NCI-H1092 (cell line): ENCODE measurements at regions not wholly inside any gene's neighbourhood (a gene's known extent, or its start where the extent isn't known, plus 50 kb on each side); places are given as distances from the start of the nearest gene placed in this dataset.
"Not testable (repeated sequence)": the region's sequence is repeated elsewhere in the genome, so short reads cannot be mapped to it uniquely, and the experiment has no call there.

Experiments
- DNase-seq: peaks from one replicate; lab custom pipeline; 2025; lab: John Stamatoyannopoulos, UW

DNA sequence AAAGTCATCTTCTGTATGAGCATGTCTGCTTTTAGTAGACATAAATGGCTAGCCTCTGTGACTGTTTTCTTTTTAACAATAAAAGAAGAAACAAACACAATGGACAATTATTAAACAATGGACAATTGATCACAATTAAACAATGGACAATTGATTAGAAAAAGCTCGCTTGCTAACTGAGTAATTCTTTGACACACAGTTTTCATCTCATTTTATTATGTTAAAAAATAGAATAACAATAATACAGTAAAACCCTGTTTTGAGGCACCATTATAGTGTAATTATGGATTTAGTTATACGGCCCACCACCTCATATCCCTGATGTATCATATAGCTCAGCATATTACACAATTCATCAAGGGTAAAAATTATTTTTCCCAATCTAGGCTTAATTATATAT is 989.0 kb downstream of the LTN1 start:
- DNase-seq: not testable (repeated sequence)

DNA sequence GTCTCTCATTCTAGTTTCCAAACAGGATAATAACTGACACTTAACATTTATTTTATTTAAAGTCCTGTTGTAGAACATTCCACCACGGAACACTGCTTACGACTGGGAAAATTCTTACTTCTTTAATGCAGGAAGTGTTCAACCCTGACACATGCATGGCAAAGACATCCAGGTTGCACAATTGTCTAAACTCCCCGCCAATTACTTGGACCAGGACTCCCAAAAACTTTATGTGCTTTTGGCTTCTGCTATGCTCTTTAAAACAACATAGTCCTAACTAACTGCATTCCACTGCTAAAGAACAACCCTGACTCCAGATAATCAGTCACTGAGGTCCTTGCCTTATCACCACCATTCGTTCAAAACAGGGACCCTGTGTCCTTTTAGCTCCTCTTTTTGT is 995.8 kb downstream of the LTN1 start:
- not testable (repeated sequence) for DNase-seq

- not testable (repeated sequence) for DNase-seq
Observed at GRCh38 chr21:27984663-27985325, 1007.9 kb downstream of the LTN1 start.

DNA sequence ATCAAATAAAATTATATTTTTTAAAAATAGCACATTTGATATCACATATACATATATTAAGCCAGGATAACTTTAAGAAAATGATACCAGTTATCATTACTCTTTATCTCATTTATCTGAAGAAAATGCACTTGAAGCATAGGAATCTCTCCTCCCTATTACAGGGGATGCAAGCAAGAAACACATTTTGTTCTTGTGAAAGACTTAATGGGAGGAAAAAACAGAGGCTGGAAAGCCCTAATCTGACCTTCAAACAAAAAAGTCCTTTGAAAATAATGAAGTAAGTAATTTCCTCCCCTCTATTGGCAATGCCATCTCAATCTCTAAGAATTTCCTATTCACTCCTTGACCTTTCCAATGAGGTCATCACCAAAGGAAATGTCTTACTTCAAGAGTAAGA is 1012.6 kb upstream of the ADAMTS5 start:
- DNase-seq: not testable (repeated sequence)

DNA sequence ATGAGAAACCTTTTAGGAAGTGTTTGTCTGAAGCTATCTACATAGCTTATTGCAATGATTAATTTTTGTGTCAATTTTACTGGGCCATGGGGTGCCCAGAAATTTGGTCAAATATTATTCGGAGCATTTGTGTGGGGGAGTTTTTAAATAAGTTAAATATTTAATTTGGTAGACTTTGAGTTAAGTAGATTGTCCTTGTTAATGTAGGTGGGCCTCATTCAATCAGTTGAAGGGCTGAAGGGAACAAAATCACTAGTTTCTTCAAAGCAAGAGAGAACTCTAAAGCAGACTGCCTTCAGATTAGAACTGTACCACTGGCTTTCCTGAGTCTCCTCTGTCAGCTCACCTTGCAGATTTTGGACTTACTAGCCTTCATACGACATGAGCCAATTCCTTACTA is 1008.6 kb upstream of the ADAMTS5 start:
- no peak for DNase-seq

DNA sequence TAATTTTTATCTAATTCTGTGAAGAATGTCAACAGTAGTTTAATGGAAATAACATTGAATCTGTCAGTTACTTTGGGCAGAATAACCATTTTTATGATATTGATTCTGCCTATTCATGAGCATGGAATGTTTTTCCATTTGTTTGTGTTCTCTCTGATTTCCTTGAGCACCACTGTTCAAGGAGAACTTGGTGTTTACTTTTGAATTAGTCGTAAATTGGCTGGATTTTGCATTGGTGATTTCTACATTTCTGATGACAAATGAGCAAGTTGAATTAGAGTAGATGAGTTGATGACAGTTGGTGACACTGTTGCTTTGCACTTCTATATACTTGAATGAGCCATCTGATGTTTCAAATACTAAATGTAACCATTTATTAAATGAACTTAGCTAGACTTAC is 1007.3 kb upstream of the ADAMTS5 start:
- DNase-seq: not testable (repeated sequence)

- not testable (repeated sequence) for DNase-seq
Observed at GRCh38 chr21:27968240-27968639, 1001.4 kb upstream of the ADAMTS5 start.

DNA sequence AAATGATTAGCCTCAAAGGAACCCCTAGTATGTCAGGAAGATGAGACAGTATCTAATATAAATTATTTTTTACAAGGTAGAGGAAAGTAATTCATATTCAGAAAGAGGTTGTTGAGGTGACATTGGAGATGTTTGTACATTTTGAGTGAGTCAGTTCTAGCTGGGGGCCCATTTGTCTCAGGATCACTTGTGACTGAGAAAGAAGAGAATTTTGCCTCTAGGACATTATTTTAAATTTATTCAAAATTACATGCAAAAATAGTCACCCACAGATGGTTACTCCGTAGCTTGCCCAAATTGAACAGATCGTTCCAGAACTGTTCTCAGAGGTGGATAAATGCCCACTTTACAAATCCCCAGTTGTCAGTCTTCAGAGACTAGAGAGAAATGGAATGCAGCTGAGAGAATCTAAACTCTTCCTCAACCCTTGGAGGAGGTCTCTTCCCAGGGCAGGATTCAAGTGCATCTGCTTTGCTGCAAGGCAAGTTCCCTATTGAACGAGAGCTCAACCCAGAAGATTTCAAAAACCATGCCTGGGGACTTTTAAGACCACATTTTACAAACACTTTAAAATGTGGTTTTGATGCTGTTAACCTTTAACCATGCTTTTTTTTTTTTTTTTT is 987.8 kb upstream of the ADAMTS5 start:
- DNase-seq: no peak

GRCh38 chr21:27953340-27954045 is 986.6 kb upstream of the ADAMTS5 start:
- DNase-seq: no peak

DNA sequence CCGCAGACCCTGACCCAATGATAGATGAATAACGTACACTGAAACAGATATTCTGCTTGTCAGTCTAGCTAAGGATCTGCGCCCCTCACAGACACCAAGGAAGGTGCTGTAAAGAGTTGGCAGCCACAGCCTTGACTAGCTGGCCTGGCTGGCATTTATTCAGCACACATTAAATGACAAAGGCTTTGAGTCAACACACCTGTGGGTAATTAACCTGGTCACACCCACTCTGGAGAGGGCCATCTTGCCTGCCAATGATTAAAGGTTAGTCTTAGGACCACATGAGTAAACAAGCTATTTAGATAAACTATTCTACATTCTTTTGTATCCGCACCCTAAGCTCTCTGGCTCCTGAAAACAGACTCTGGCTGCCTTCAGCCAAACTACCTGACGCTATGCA is 982.2 kb upstream of the ADAMTS5 start:
- DNase-seq: not testable (repeated sequence)

- not testable (repeated sequence) for DNase-seq
Observed at GRCh38 chr21:27930108-27930767, 963.4 kb upstream of the ADAMTS5 start.

GRCh38 chr21:27929179-27929578 is 962.3 kb upstream of the ADAMTS5 start:
- DNase-seq: not testable (repeated sequence)

DNA sequence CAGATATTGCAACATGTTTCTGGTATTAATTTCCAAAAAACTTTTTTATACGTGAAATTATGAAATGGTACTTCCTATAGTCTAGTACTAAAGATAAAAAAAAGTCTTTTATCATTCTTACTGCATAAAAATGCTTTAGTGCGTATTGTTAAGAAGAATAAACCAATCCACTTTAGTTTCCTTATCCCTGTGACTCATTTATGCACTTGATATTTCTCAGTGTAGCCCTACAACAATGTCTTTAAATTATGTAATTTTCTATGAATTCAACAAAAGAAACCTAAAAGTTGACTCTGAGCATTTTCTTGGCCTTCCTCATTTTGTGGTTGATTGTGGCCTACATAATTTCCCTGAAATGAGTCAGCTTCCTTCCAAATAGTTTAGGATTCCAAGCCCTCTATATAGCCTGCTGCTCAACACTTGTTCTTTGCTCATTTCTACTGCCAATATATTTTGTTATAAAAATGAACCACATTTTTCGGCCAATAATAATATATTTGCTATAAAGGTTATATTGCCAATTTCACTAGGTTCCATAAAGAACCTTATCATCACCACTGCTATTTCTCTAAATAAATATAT is 961.7 kb upstream of the ADAMTS5 start:
- DNase-seq: not testable (repeated sequence)

DNA sequence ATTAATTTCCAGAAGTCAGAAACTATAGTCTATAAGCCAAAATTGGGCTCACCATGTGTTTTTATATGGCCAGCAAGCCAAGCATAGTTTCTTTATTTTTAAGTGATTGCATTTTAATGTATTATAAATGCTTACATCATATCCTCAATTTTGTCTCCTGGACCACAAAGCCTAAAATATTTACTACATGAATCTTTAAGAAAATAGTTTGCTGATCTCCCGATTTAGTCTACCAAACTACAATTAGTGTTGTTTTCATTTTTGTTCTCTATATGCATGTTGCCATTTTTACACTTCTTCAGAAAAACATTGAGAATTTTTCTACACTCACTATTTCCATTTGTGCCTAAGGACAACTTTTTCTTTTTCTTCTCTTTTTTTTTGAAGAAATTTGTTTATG is 954.5 kb upstream of the ADAMTS5 start:
- DNase-seq: not testable (repeated sequence)

DNA sequence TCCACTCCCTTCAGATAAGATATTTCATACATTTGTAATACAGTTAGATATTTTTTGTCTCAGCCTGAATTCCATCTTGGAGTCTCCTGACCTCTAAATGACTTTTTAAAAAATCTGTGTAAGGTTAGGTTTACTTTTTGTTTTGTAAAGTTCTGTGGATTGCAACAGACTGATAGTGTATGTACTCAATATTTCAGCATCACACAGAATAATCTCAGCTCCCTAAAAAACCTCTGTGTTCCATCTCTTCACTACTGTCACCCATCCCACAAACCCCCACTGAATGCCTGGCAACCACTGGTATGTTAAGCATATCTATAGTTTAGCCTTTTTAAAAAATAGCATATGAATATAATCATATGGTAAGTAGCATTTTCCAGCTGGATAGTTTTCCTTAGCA is 951.1 kb upstream of the ADAMTS5 start:
- not testable (repeated sequence) for DNase-seq

DNA sequence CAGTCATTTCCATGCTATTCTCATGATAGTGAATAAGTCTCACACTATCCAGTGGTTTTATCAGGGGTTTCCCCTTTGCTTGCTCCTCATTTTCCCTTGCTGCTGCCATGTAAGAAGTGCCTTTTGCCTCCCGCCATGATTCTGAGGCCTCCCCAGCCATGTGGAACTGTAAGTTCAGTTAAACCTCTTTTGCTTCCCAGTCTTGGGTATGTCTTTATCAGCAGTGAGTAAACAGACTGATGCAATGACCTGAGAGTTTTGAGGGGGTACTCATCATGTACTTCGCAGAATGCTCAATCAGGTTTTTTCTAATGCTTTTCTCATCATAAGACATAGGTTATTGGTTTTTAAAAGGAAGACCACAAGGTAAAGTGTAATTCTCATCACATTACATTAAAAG is 949.4 kb upstream of the ADAMTS5 start:
- not testable (repeated sequence) for DNase-seq

DNA sequence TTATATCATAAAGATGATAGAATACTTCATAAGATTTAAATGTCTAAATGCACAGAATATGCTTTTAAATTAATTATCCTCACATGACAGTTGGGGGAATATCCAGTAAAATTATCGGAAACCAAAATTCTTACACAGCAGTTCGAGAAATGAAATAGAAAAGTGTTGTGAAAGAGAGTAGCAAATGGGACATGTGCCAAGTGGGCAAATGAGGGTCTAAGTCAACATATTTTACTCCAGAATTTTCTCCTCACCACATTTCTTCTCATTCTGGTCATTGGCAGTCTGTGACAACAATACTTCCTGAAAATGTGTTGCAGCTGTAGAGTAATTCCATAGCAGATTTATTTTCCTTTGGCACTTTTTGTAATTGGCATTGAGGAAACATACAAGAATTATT is 945.2 kb upstream of the ADAMTS5 start:
- not testable (repeated sequence) for DNase-seq

- not testable (repeated sequence) for DNase-seq
Observed at GRCh38 chr21:27909487-27909886, 942.6 kb upstream of the ADAMTS5 start.

- DNase-seq: not testable (repeated sequence)
Observed at GRCh38 chr21:27908816-27909215, 941.9 kb upstream of the ADAMTS5 start.

- not testable (repeated sequence) for DNase-seq
Observed at GRCh38 chr21:27902904-27903303, 936.0 kb upstream of the ADAMTS5 start.

DNA sequence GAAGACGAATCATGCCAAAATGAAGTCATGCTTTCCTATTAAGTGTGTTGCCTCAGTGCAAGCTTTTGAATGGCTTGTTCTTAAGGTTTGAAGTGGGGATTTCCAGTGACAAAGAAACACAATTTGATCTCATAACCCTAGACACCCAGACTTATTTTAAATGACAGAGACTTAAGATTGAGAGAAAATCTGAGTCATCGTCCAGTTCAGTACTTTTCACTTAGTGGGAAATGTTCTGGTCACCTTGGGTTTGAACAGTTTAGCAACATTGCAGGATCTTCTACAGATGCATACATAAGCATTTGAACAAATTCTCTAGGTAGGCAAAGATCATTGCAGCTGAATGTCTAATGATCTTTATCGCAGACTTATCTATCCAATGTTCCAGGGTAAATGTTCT is 926.7 kb upstream of the ADAMTS5 start:
- not testable (repeated sequence) for DNase-seq

DNA sequence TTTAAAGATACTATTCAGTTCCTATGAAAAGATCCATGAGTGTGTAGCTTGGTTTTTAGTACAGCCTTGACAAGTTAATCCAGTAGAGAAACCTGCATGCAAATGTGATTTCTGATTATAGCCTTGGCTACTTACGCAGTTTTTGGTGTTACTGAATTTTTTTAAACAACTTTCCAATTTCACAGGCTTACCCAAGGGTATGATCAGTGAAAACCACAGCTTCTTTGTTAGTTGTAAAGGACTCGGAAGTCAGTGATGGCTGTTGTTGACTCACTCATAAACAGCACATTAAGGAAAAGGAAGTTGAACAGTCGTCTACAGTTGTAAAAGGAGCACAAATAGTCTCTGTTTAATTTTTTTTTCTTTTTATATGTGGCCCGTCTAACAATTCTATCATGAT is 924.6 kb upstream of the ADAMTS5 start:
- DNase-seq: not testable (repeated sequence)
